ENCODE measurements at regions not wholly inside any gene's neighbourhood (a gene's known extent, or its start where the extent isn't known, plus 50 kb on each side); places are given as distances from the start of the nearest gene placed in this dataset.
A peak's percentile ranks its signal among the peaks of the same experiment; 100 is the strongest.
"Not testable (repeated sequence)": the region's sequence is repeated elsewhere in the genome, so short reads cannot be mapped to it uniquely, and the experiment has no call there.

DNA sequence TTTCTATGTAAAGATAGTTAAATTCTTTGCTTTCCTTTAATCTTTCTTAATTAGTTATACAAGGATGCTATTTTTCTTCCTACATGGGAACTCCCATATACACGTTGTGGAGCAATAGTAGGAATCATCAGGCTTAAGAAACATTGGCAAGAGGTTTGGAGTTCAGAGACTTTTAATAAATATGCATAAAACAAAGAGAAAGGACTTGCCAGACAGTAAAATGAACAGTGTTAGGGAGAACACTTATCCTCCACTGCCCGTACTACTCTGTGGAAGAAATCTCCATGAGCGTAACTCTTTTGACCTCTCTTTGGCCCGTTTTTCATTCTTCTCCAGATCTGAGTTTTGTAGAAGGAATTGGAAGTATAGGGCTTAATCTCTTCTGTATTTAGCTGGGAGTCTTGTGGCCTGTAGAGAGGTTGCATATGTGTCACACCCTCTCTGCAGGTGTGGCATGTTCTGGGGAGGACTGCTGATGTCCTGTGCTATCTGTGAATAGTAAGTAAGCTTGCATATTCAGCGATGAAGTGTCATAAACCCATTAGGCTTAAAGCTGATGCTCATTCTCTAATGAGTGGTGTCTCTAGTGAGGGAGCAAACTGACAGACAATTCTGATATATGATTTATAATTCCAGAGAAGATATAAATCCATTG, 455.4 kb upstream of the FAR2 start:
- DNase-seq, result no peak

DNA sequence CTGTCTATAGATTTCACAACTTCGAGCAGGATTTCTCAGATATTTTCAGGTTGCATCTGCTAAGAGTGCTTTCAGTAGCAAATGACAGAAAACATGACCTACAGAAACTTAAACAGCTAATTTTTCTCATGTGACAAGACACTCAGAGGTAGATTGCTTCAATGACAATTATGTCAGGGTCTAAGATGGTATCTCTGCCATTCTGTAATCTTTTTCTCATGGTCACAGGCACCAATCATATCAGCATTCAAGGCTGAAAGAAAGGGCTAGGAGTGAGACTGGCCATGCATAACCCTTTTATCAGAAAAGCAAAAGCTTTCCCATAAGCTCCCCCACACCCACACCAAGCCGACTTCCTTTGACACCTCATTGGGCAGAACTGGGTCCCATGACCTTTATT, 450.5 kb upstream of the FAR2 start:
- peak; percentile 4 for DNase-seq

DNA sequence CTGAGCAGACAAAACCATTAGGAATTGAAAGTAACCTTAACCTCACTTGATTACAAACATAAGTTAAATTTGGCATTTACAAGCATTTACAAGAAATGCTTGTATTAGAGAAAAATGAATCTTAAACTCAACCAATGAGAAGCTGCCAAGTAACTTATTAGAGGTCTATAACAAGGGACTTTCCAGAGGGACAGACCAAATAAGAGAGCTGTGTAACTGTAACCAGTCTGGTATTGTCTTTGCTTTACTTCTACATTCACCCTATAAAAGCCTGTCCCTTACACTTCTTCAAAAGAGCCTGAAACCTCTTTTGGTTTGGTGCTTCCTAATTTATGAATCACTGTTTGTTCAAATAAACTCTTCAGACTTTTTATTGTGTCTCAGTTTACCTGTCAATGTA, 450.0 kb upstream of the FAR2 start:
- DNase-seq, result no peak

DNA sequence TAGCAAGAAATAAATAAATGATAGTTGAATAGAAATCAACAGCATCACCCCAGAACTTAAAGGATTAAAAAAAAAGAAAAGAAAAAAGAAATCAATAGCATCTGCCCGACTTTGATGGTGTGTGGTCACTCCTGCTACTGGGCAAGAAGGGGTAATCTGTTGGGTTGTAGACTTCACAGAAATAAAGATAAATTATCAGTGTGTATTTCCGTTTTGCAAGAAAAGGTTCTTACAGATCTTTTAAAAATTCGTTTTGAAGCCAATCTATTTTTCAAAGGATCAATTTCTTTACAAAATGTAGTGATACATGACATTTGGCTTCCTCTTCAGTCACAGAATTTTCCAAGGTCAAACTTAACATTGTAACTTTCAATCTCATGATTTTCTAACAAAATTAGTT, 448.9 kb upstream of the FAR2 start:
- DNase-seq, result no peak

DNA sequence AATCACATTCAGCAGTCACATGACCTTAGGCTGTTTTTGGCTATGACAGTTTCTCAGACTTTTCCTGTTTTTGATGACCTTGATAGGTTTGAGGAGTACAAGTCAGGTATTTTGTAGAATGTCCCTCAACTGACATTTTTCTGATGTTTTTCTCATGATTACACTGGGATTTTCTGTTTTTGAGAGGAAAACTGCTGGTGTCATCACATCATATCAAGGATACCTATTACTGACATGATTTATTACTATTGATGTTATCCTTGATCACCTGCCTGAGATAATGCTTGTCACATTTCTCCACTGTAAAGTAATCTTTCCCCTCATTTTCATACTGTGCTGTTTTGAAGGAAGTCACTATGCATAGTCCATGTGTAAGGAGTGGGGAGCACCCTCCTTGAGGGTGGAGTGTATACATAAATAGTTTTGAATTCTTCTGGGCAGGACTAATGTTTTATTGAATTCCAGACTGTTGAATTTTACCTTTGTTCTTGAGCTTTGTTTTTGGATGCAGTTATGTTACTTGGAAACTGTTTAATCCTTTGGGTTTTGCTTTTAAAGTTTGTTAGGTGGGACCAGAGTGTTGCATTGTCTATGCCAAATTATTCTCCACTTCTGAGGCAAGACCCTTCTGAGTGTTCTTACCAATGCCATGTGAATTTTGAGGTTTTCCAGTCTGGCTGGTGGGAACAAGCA, 444.5 kb upstream of the FAR2 start:
- DNase-seq, result no peak

DNA sequence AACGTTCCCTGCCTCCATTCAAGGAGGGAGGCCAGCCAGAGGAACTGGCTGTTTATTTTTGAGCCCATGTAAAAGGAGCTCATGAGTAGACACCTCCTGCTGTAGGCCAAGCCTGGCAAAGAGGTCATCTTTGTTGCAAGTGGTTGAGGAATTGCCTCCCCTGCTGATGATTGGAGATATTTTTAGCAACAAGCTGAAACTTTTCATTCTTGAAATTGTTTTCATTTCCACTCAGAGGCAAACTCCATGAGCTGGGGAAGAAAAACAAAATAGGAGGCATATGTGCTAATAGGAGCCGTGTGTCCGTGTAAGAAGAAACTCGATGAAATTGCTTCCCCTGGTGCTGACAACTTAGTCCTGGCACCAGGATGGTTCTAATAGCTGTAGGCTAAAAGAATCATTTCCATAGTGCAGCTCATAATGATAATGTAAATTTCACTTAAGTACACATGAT, 440.1 kb upstream of the FAR2 start:
- DNase-seq, result no peak

DNA sequence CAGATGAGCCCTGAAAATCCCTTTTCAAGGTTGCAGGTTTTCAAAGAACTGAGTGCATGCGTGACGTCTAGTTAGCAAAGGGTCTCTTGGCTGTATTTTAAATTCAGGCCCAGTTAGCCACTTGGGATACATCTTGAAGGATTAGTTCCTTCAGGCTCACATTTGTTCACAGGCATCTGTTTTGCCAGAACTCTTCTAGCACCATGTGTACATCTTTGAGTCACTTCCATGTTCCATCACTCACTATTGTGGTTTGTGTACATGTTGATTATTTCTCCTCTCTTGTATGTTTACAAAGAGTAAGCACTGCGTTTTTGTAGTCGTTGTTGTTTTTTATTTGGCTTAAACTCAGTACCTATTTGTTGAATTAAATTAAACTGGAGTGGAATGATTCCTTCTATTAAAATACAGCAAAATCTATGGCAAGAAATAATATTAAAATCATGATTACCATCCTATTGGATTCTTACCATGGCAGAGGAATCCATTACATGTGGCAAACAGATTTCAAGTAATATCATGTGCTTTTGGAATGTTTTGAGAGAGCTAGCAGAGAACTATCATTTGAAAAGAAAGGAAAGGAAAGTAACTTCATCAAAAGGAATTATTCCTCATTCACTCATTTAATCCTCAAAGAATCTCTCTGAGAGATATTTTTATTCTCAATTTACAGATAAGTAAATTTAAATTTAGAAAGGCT, 438.9 kb upstream of the FAR2 start:
- DNase-seq, result no peak

DNA sequence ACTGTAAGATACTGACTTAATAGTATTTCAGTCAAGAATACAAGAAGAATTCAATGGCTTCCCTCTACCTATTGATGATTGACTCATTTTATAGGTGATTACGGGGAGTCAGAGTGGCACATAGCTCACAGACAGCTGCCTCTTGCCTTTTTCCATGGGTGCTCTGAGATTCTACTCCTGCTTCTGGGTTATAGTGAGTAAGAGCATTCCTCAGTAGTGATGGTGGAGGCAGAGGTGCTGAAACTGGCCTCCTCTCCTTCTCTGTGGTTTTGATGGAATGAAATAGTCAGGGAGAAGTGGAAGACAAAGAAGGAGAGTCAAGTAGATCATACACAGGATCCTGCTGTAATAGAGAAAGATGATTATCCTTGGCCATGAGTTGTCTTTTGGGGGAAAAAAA, 438.2 kb upstream of the FAR2 start:
- DNase-seq, result no peak

DNA sequence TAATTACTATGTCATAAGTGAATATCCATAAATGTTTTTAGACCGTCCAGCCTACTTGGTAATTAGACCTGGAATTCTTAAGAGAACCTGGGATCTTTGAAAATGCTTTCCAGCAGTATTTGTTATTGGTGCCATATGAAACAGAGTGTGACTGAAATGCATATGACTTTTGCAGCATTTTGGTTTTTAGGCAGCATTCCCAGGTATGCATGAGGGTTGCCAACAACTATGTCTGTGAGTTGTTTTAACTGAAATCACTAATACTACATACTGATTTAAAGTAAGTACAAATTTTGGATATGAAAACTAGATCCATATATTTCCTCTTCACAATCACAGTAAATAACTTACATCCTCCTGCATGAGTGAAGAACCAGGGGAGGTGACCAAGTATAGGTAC, 437.7 kb upstream of the FAR2 start:
- DNase-seq, result no peak

DNA sequence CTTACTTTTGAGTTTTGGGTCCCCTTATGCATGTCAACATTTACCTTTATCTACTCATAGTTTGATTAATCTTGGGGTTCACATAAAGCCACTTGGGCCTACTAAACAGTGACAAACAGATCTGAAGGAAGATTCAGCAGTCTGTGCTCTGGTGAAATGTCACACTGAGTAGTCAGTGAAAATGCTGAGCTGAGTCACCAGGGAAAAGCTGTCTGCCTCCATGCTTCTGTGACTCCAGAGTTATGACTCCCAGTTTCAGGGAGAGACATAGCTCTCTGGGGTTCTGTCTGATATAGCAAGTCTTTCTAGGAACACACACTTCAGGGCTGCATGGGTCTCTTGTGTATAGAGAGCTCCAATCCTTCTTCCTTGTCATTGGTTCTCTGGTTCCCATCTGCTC, 406.3 kb upstream of the FAR2 start:
- no peak for DNase-seq

DNA sequence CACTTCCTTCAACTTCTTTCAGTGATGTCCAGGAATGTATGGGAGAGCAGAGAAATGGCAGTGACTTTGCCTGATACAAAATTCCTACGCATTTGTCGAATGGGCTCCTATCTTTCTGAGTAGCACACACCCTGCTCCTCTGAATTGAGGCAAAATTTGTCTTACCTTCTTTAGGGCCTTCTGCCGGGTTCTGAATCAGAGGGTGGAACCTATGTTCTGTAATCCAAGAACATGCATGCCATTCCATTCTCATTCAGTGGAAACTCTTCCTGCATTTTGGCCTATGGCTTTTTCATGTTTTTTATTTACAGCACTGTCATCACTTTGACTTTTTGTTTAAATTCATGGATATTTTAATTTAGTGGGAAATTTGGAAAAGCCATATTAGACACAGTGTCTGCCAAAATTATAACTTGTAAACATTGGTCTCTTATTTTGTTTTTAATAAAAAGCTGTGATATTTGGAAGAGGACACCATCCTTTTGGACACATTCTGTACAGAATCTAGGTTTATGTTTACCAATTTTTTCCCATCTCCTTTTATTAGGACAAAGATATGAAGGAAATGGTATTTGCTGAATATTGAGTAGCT, 402.2 kb upstream of the FAR2 start:
- no peak for DNase-seq

DNA sequence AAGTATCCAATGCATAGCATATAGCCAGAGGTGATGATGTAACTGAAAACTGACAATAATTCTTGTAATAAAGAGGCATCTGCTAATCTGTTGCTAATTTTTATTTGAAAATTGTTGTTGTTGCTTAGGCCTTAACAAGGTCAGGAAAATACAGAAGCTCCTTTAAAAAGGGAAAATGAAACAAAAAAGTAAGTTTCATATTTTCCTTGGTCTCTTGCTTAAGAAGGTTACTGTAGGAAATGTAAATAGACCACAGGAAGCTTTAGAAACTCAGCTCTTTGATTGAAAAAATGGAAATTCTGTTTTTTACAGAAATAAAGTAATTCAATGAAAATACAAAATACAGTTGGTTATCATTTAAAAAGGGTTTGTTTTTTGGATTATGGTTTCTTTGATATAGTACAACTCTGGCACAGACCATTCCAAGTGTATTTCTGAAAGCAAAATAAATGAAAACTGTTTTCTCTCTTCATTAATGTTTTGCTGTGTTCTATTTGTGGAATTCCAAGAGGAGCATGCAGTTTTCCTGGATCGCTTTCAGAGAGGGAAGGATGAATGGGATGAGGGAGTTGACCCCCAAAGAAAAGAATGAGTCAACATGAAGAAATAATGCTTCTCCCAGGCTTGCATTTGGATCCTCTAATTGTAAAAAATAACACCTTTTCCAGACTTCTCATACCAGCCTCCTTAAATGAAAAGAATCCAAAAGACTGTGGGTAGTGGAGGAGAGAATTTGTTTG, 398.0 kb upstream of the FAR2 start:
- no peak for DNase-seq

DNA sequence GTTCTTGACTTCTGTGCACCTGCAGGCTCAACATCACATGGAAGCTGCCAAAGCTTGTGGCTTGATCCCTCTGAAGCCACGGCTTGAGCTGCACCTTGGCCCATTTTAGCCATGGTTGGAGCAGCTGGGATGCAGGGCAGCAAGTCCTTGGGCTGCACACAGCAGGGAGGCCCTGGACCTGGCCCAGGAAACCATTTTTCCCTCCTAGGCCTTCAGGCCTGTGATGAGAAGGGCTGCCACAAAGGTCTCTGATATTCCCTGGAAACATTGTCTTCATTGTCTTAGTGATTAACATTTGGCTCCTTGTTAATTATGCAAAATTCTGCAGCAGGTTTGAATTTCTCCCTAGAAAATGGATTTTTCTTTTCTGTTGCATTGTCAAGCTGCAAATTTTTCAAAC, 394.1 kb upstream of the FAR2 start:
- no peak for DNase-seq

DNA sequence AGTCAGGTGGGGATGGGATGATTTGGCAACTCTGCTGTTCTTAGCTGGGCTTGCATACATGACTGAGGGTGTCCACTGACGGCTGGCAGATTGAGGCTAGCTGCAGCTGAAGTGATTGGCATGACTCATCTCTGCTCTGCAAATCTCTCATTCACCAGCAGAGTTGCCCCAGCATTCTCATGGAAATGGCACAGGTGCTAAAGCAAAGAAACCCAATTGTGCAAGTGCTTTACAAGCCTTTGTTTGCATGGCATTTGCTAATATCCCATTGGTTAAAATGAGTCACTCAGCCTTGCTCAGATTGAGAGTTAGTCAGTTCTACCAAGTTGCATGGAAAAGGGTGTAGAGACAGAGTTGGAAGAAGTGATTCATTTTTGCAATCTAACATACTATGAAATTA, 389.7 kb upstream of the FAR2 start:
- DNase-seq, result peak; percentile 8

DNA sequence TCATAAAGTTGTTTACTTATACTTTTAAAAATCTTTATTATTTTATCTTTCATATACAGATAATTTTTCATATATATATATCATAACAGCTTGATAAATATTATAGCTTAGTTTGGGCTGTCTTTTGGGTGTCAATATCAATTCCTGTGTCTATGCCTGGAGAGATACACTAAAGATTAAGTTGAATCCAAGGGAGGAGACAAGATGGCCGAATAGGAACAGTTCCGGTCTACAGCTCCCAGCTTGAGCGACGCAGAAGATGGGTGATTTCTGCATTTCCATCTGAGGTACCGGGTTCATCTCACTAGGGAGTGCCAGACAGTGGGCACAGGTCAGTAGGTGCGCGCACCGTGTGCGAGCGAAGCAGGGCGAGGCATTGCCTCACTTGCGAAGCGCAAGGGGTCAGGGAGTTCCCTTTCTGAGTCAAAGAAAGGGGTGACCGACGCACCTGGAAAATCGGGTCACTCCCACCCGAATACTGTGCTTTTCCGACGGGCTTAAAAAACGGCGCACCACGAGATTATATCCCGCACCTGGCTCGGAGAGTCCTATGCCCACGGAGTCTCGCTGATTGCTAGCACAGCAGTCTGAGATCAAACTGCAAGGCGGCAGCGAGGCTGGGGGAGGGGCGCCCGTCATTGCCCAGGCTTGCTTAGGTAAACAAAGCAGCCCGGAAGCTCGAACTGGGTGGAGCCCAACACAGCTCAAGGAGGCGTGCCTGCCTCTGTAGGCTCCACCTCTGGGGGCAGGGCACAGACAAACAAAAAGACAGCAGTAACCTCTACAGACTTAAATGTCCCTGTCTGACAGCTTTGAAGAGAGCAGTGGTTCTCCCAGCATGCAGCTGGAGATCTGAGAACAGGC, 388.8 kb upstream of the FAR2 start:
- DNase-seq, result not testable (repeated sequence)

DNA sequence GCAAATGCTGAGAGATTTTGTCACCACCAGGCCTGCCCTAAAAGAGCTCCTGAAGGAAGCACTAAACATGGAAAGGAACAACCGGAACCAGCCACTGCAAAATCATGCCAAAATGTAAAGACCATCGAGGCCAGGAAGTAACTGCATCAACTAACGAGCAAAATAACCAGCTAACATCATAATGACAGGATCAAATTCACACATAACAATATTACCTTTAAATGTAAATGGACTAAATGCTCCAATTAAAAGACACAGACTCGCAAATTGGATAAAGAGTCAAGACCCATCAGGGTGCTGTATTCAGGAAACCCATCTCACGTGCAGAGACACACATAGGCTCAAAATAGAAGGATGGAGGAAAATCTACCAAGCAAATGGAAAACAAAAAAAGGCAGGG, 387.2 kb upstream of the FAR2 start:
- not testable (repeated sequence) for DNase-seq

DNA sequence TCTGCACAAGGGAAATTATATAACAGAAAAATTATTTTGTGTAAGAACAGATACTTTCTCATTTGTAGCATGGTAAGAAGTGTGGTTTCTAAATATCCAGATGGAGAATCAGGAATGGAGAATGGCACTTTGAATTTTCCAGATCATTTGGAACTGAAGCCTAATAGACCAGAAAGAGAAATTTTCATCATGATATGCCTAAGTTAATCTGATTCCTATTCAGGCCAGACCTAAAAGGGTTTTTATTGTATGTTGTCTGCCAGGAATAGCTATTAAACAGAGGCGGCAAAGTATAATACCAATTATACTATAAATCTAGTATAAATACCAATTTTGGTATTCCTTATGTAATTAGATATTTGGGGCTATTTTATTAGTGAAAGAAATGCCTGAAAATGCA, 382.7 kb upstream of the FAR2 start:
- no peak for DNase-seq

DNA sequence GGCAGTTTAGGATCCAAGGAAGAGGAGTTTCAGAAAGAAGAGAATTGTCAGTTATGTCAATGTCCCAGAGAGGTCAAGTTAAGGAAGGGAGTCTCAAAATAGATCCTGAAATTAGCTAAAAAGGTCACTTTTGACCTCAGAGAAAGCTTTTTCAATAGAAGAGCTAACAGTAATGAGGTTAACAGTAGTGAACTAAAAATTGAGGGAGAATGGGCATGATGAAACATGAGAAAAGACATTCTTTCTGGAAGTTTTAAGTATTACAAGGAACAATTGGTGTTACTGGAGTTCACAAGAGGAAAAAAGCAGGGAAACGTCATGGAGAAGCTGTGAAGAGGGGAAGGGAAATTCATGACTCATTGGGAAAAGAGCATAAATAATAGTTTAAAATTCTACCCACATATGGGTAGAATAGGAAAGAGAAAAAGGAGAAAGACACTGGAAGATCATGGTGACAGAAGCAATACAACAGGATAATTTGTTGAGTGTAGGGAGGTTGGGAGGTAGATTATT, 381.2 kb upstream of the FAR2 start:
- DNase-seq, result no peak

DNA sequence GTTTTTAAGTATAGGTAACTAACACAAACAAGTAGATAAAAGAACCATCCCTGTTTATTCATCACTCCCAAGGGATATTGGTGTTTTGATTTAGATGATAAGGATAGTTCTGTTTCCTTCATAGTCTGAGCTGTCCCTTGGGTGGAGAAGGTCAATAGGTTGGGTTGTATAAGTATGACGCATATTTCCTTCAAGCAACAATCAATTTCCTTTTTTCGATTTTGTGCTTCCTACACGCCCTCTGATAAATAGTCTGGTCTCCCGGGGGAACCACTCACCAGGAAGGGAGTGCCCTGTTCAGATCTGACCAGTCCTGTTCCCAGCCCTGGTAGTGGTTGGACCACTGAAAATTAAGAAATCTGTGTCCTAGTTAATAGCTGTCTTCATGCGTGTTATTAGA, 378.8 kb upstream of the FAR2 start:
- DNase-seq, result no peak

DNA sequence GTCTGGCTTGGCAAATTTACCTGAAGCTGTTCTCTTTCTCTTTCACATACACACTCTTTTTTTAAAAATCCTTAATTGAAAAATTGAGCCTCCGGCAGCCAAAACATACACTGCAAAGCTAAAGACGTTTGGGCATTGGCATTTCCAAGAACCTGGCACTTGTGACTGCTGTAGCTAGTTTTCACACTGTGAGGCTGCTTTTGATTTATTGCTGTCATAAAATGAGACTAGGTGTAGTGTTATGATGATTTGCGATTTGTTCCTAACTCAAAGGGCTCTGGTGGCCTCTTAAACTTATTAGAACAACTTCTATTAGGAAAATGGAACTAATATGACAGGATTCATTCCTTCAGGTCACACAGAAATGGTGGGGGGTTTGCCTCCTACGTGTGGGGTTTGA, 377.1 kb upstream of the FAR2 start:
- DNase-seq, result no peak

DNA sequence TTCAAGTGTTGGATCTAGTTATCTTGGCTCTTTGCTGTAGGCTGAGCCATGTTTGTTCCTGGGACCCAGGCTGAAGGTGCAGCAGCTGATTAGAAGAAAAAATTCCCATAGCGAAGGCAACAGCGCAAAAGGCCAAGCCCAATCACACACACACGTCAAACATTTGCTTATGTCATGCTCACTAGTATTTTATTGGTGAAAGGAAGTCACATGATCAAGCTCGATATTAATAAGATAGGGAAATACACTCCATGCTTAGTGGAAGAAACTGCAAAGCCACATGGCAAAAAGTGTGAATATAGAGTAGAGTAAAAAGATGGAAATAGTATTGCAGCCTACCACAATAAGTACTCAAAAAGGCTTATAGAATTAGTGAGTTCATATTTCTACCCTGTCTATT, 373.5 kb upstream of the FAR2 start:
- no peak for DNase-seq

DNA sequence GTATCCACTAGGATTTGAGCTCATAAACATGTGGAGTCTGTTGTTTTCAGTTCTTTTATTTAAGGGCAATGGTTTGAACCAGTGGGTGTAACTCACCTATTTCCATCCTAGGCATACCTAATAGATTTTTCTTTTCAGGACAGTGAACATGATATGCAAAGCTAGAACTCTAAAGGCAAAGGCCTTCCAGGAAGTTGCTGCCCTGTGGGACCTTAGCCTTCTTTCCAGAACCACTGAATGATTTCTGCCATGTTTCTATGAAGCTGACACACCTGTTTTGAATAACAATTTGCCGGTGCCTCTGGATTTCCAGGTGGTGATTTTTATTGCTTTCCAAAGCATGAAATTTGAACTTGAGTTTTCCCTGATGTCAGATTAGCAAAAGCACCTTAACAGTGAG, 372.9 kb upstream of the FAR2 start:
- no peak for DNase-seq
